ENCODE measurements at regions not wholly inside any gene's neighbourhood (a gene's known extent, or its start where the extent isn't known, plus 50 kb on each side); places are given as distances from the start of the nearest gene placed in this dataset.

- POLR2A ChIA-PET (ENCODE audit: unreplicated experiment): no interaction called here
- Histone ChIP-seq H4K8ac (ENCODE audit: low read depth in 2 of 2, low read length in 2 of 2) (no peak overlapping the region), H3K23ac (ENCODE audit: low read depth, low read length) (no peak overlapping the region), H3K14ac (replicated peaks; ENCODE audit: low read depth, low read length) (no peak overlapping the region), H3K4me3 (ENCODE audit: insufficient read depth, low read depth, low read length) (no peak overlapping the region), H3K9ac (ENCODE audit: low read depth, low read length) (no peak overlapping the region), H3K4ac (ENCODE audit: low read depth, low read length) (no peak overlapping the region; the same call in 1 of the 2 replicates), H3K27me3 (ENCODE audit: control insufficient read depth, insufficient read depth, low read length) (no peaks in the 10 kb centered on the region), H2BK20ac (ENCODE audit: low read depth, low read length) (no peak overlapping the region), H3K18ac (ENCODE audit: low read depth, low read length) (no peak overlapping the region), H3K4me1 (ENCODE audit: control insufficient read depth, insufficient read depth, low read length) (peaks cover 19% of the 10 kb centered on the region), H4K20me1 (ENCODE audit: insufficient read depth, low read length) (no peaks in the 10 kb centered on the region), H2AFZ (replicated peaks; ENCODE audit: low read length, poor library complexity) (no peak overlapping the region), H2BK120ac (ENCODE audit: low read depth, low read length) (no peak overlapping the region), H2AK5ac (ENCODE audit: low read depth, low read length) (peak overlapping the region; percentile 63), H4K91ac (ENCODE audit: insufficient read depth, low read depth, low read length) (0 out of 2 replicates have a peak overlapping the region, but pooled peaks have one; percentile 1), H3K9me3 (ENCODE audit: control insufficient read depth, insufficient read depth, low read length) (no peaks in the 10 kb centered on the region), H3K27ac (ENCODE audit: insufficient read depth, low read length) (no peak overlapping the region), H3K4me2 (ENCODE audit: low read depth, low read length) (no peak overlapping the region), H3K79me1 (ENCODE audit: low read depth in 1 of 2, low read length in 2 of 2) (no peaks in the 10 kb centered on the region), H3K56ac (ENCODE audit: extremely low read depth, insufficient read depth, low read length) (no peak overlapping the region), H2AK9ac (replicated peaks; ENCODE audit: low read depth, low read length, poor library complexity) (no peak overlapping the region), H3K9me1 (ENCODE audit: insufficient read depth, low read length) (peaks cover 3% of the 10 kb centered on the region; the same call in 1 of the 2 replicates), H2BK5ac (ENCODE audit: low read depth, low read length, poor library complexity, severe bottlenecking) (no peak overlapping the region), H3K36me3 (ENCODE audit: control insufficient read depth, insufficient read depth, low read length) (no peaks in the 10 kb centered on the region), H2BK15ac (ENCODE audit: low read depth, low read length) (0 out of 3 replicates have a peak overlapping the region, but pooled peaks have one; percentile 30), H4K5ac (ENCODE audit: low read depth, low read length) (no peak overlapping the region)
- WGBS, 2 experiments (ENCODE audit: extremely low coverage in 2 of 2, insufficient read length in 1 of 2): 65% methylated on average over 3 of the region's 9 CpGs; no CpG with 5 or more reads in 1 of the 2 experiments
- intact Hi-C loops (cut with micrococcal nuclease): no loop called here
- no TSS peak for BruUV-seq (replicated peaks)
- no peak for ATAC-seq (ENCODE audit: low read depth)
- dilution Hi-C loops (cut with HindIII; ENCODE audit: low sequenced_read_pairs, unreplicated experiment): no loop called here
- CTCF ChIA-PET: no interaction called here
- DNase-seq: no peak
- TF ChIP-seq POLR2A (IDR thresholded peaks at IDR 0.05; ENCODE audit: low read depth, low read length) (no peak), RCOR1 (IDR thresholded peaks at IDR 0.05; ENCODE audit: insufficient replicate concordance, low read length) (no peak), SMC3 (IDR thresholded peaks at IDR 0.05; ENCODE audit: low read depth, low read length) (no peak), FOS (IDR thresholded peaks at IDR 0.05; ENCODE audit: low read depth, low read length) (no peak), MXI1 (IDR thresholded peaks at IDR 0.05; ENCODE audit: borderline replicate concordance, low read depth, low read length) (no peak), USF2 (IDR thresholded peaks at IDR 0.05; ENCODE audit: low read depth, low read length) (no peak), BHLHE40 (IDR thresholded peaks at IDR 0.05; ENCODE audit: low read depth, low read length) (no peak), CEBPB (IDR thresholded peaks at IDR 0.05; ENCODE audit: low read depth, low read length) (no peak), CTCF (conservative IDR thresholded peaks at IDR 0.05; ENCODE audit: low read depth, low read length) (no peak), RAD21 (IDR thresholded peaks at IDR 0.05; ENCODE audit: low read length) (no peak), NFE2L2 (IDR thresholded peaks at IDR 0.05; ENCODE audit: low read depth, low read length) (no peak), RFX5 (IDR thresholded peaks at IDR 0.05; ENCODE audit: low read depth, low read length) (no peak), ELK1 (IDR thresholded peaks at IDR 0.05; ENCODE audit: borderline replicate concordance, low read depth, low read length) (no peak)
- in situ Hi-C loops (cut with MboI; ENCODE audit: low sequenced_read_pairs): no loop called here
Observed at GRCh38 chr10:31751738-31752080, 176.9 kb downstream of the ARHGAP12 start.
